ENCODE measurements at regions not wholly inside any gene's neighbourhood (a gene's known extent, or its start where the extent isn't known, plus 50 kb on each side); places are given as distances from the start of the nearest gene placed in this dataset.

- TF ChIP-seq CTCF (IDR thresholded peaks at IDR 0.05) (no peak), POLR2A (IDR thresholded peaks at IDR 0.05; ENCODE audit: low read depth) (no peak), POLR2AphosphoS5 (IDR thresholded peaks at IDR 0.05) (no peak)
These were observed 286.2 kb upstream of the SGK1 start for GRCh38 chr6:134604014-134604676.

All from esophagus muscularis mucosa (tissue), 3 donors.